ENCODE measurements at regions not wholly inside any gene's neighbourhood (a gene's known extent, or its start where the extent isn't known, plus 50 kb on each side); places are given as distances from the start of the nearest gene placed in this dataset.

GRCh38 chr6:23841116-23841515 is 284.9 kb upstream of the NRSN1 start:
- H3K14ac ChIP-seq (replicated peaks; ENCODE audit: low read depth, low read length): no peak overlapping the region
- WGBS, 2 experiments (ENCODE audit: extremely low coverage in 2 of 2, insufficient read length in 1 of 2): no CpG with 5 or more reads among the region's 1 CpG
- H3K9me3 ChIP-seq (ENCODE audit: control insufficient read depth, insufficient read depth, low read length): peaks cover 2% of the 10 kb centered on the region
- no peak overlapping the region for H2BK5ac ChIP-seq (ENCODE audit: low read depth, low read length, poor library complexity, severe bottlenecking)
- no peak overlapping the region for H2BK15ac ChIP-seq (ENCODE audit: low read depth, low read length)
- BruUV-seq (replicated peaks): no TSS peak
- H3K18ac ChIP-seq (ENCODE audit: low read depth, low read length): no peak overlapping the region
- DNase-seq: no peak
- no peak overlapping the region for H4K8ac ChIP-seq (ENCODE audit: low read depth in 2 of 2, low read length in 2 of 2)
- no peaks in the 10 kb centered on the region for H3K79me1 ChIP-seq (ENCODE audit: low read depth in 1 of 2, low read length in 2 of 2)
- dilution Hi-C loops (cut with HindIII; ENCODE audit: low sequenced_read_pairs, unreplicated experiment): no loop called here
- no peak overlapping the region for H3K27ac ChIP-seq (ENCODE audit: insufficient read depth, low read length)
- TF ChIP-seq RFX5 (IDR thresholded peaks at IDR 0.05; ENCODE audit: low read depth, low read length): no peak
- TF ChIP-seq ELK1 (IDR thresholded peaks at IDR 0.05; ENCODE audit: borderline replicate concordance, low read depth, low read length): no peak
- no peak for TF ChIP-seq NFE2L2 (IDR thresholded peaks at IDR 0.05; ENCODE audit: low read depth, low read length)
- TF ChIP-seq RCOR1 (IDR thresholded peaks at IDR 0.05; ENCODE audit: insufficient replicate concordance, low read length): no peak
- no peak for TF ChIP-seq USF2 (IDR thresholded peaks at IDR 0.05; ENCODE audit: low read depth, low read length)
- TF ChIP-seq POLR2A (IDR thresholded peaks at IDR 0.05; ENCODE audit: low read depth, low read length): no peak
- TF ChIP-seq FOS (IDR thresholded peaks at IDR 0.05; ENCODE audit: low read depth, low read length): no peak
- TF ChIP-seq MAFK (IDR thresholded peaks at IDR 0.05; ENCODE audit: low read depth, low read length): no peak
- no peak for TF ChIP-seq CEBPB (IDR thresholded peaks at IDR 0.05; ENCODE audit: low read depth, low read length)
- no peak for TF ChIP-seq CHD1 (IDR thresholded peaks at IDR 0.05; ENCODE audit: low read depth, low read length)
- no peak for TF ChIP-seq MXI1 (IDR thresholded peaks at IDR 0.05; ENCODE audit: borderline replicate concordance, low read depth, low read length)
- no peak for TF ChIP-seq SMC3 (IDR thresholded peaks at IDR 0.05; ENCODE audit: low read depth, low read length)
- TF ChIP-seq CTCF (conservative IDR thresholded peaks at IDR 0.05; ENCODE audit: low read depth, low read length): no peak
- TF ChIP-seq BHLHE40 (IDR thresholded peaks at IDR 0.05; ENCODE audit: low read depth, low read length): no peak
- H3K36me3 ChIP-seq (ENCODE audit: control insufficient read depth, insufficient read depth, low read length): no peaks in the 10 kb centered on the region
- in situ Hi-C loops (cut with MboI; ENCODE audit: low sequenced_read_pairs): no loop called here
- H3K4me3 ChIP-seq (ENCODE audit: insufficient read depth, low read depth, low read length): no peak overlapping the region
- H4K91ac ChIP-seq (ENCODE audit: insufficient read depth, low read depth, low read length): no peak overlapping the region
- H2AFZ ChIP-seq (replicated peaks; ENCODE audit: low read length, poor library complexity): no peak overlapping the region
- H3K23ac ChIP-seq (ENCODE audit: low read depth, low read length): no peak overlapping the region
- H2AK5ac ChIP-seq (ENCODE audit: low read depth, low read length): no peak overlapping the region
- ChIA-PET CTCF (no interaction called here), POLR2A (ENCODE audit: unreplicated experiment) (no interaction called here)
- H3K27me3 ChIP-seq (ENCODE audit: control insufficient read depth, insufficient read depth, low read length): no peaks in the 10 kb centered on the region
- H3K4ac ChIP-seq (ENCODE audit: low read depth, low read length): no peak overlapping the region
- no peaks in the 10 kb centered on the region for H3K9me1 ChIP-seq (ENCODE audit: insufficient read depth, low read length)
- intact Hi-C loops (cut with micrococcal nuclease): no loop called here
- H2BK20ac ChIP-seq (ENCODE audit: low read depth, low read length): no peak overlapping the region
- H3K9ac ChIP-seq (ENCODE audit: low read depth, low read length): no peak overlapping the region
- H2BK120ac ChIP-seq (ENCODE audit: low read depth, low read length): no peak overlapping the region
- H4K5ac ChIP-seq (ENCODE audit: low read depth, low read length): no peak overlapping the region
- H4K20me1 ChIP-seq (ENCODE audit: insufficient read depth, low read length): no peaks in the 10 kb centered on the region
- no peak for ATAC-seq (ENCODE audit: low read depth)
- no peaks in the 10 kb centered on the region for H3K4me1 ChIP-seq (ENCODE audit: control insufficient read depth, insufficient read depth, low read length)
- H2AK9ac ChIP-seq (replicated peaks; ENCODE audit: low read depth, low read length, poor library complexity): no peak overlapping the region
- no peak overlapping the region for H3K56ac ChIP-seq (ENCODE audit: extremely low read depth, insufficient read depth, low read length)
- H3K4me2 ChIP-seq (ENCODE audit: low read depth, low read length): no peak overlapping the region
